ENCODE measurements at regions not wholly inside any gene's neighbourhood (a gene's known extent, or its start where the extent isn't known, plus 50 kb on each side); places are given as distances from the start of the nearest gene placed in this dataset.

GRCh38 chr12:102629262-102629888 lies 149.0 kb upstream of the IGF1 start:
- no peaks in the 10 kb centered on the region for H3K27me3 Mint-ChIP-seq (ENCODE audit: unreplicated experiment)
- no peaks in the 10 kb centered on the region for H3K36me3 Mint-ChIP-seq (ENCODE audit: low read depth, unreplicated experiment)
- no peaks in the 10 kb centered on the region for H3K9me3 Mint-ChIP-seq (ENCODE audit: unreplicated experiment)
- no peaks in the 10 kb centered on the region for H3K4me1 Mint-ChIP-seq (ENCODE audit: unreplicated experiment)
- H3K27ac Mint-ChIP-seq (ENCODE audit: unreplicated experiment) = no peak overlapping the region
- H3K4me3 Mint-ChIP-seq (ENCODE audit: unreplicated experiment) = no peak overlapping the region
- no peak for DNase-seq (ENCODE audit: low spot score)
- no peak for TF ChIP-seq CTCF (IDR thresholded peaks at IDR 0.05; ENCODE audit: unreplicated experiment)

GRCh38 chr12:102625819-102626218 lies 145.5 kb upstream of the IGF1 start:
- no peaks in the 10 kb centered on the region for H3K4me1 Mint-ChIP-seq (ENCODE audit: unreplicated experiment)
- no peaks in the 10 kb centered on the region for H3K36me3 Mint-ChIP-seq (ENCODE audit: low read depth, unreplicated experiment)
- no peaks in the 10 kb centered on the region for H3K27me3 Mint-ChIP-seq (ENCODE audit: unreplicated experiment)
- no peak for TF ChIP-seq CTCF (IDR thresholded peaks at IDR 0.05; ENCODE audit: unreplicated experiment)
- H3K4me3 Mint-ChIP-seq (ENCODE audit: unreplicated experiment) = no peak overlapping the region
- DNase-seq (ENCODE audit: low spot score) = no peak
- H3K27ac Mint-ChIP-seq (ENCODE audit: unreplicated experiment) = no peak overlapping the region
- no peaks in the 10 kb centered on the region for H3K9me3 Mint-ChIP-seq (ENCODE audit: unreplicated experiment)

- no peak for DNase-seq (ENCODE audit: low spot score)
These were observed 142.3 kb upstream of the IGF1 start for GRCh38 chr12:102622618-102623017.

GRCh38 chr12:102618197-102618877 lies 138.0 kb upstream of the IGF1 start:
- Mint-ChIP-seq H3K9me3 (ENCODE audit: unreplicated experiment) (no peaks in the 10 kb centered on the region), H3K27ac (ENCODE audit: unreplicated experiment) (no peak overlapping the region), H3K36me3 (ENCODE audit: low read depth, unreplicated experiment) (no peaks in the 10 kb centered on the region), H3K4me3 (ENCODE audit: unreplicated experiment) (no peak overlapping the region), H3K27me3 (ENCODE audit: unreplicated experiment) (peaks cover 3% of the 10 kb centered on the region), H3K4me1 (ENCODE audit: unreplicated experiment) (no peaks in the 10 kb centered on the region)
- no peak for DNase-seq (ENCODE audit: low spot score)
- no peak for TF ChIP-seq CTCF (IDR thresholded peaks at IDR 0.05; ENCODE audit: unreplicated experiment)

More at GRCh38 chr12:102622618-102623017, 142.3 kb upstream of the IGF1 start:
- no peak for TF ChIP-seq CTCF (IDR thresholded peaks at IDR 0.05; ENCODE audit: unreplicated experiment)
- Mint-ChIP-seq H3K27me3 (ENCODE audit: unreplicated experiment) (peaks cover 3% of the 10 kb centered on the region), H3K36me3 (ENCODE audit: low read depth, unreplicated experiment) (no peaks in the 10 kb centered on the region), H3K4me3 (ENCODE audit: unreplicated experiment) (no peak overlapping the region), H3K27ac (ENCODE audit: unreplicated experiment) (no peak overlapping the region), H3K9me3 (ENCODE audit: unreplicated experiment) (no peaks in the 10 kb centered on the region), H3K4me1 (ENCODE audit: unreplicated experiment) (no peaks in the 10 kb centered on the region)

- Mint-ChIP-seq H3K9me3 (ENCODE audit: unreplicated experiment) (no peaks in the 10 kb centered on the region), H3K27ac (ENCODE audit: unreplicated experiment) (no peak overlapping the region), H3K27me3 (ENCODE audit: unreplicated experiment) (peaks cover 3% of the 10 kb centered on the region), H3K36me3 (ENCODE audit: low read depth, unreplicated experiment) (no peaks in the 10 kb centered on the region), H3K4me1 (ENCODE audit: unreplicated experiment) (no peaks in the 10 kb centered on the region), H3K4me3 (ENCODE audit: unreplicated experiment) (no peak overlapping the region)
- TF ChIP-seq CTCF (IDR thresholded peaks at IDR 0.05; ENCODE audit: unreplicated experiment) = no peak
- DNase-seq (ENCODE audit: low spot score) = no peak
These were observed 136.3 kb upstream of the IGF1 start for GRCh38 chr12:102616692-102617091.
